Skeletal muscle cell (primary cell): ENCODE measurements at regions not wholly inside any gene's neighbourhood (a gene's known extent, or its start where the extent isn't known, plus 50 kb on each side); places are given as distances from the start of the nearest gene placed in this dataset.
"Not testable (repeated sequence)": the region's sequence is repeated elsewhere in the genome, so short reads cannot be mapped to it uniquely, and the experiment has no call there.

Source experiments
- DNase-seq: peaks from one replicate; pipeline ENCODE4 v3.0.0-alpha.2; 2010; ENCODE audit warnings: low read depth
- H3K4me3 ChIP-seq: 2 replicates; pipeline ENCODE4 v1.5.1; 2011; ENCODE audit warnings: low read depth, mild to moderate bottlenecking, control low read depth, low read length, moderate library complexity

- H3K4me3 ChIP-seq, result no peak overlapping the region
- DNase-seq, result no peak
Measured at GRCh38 chr11:25483915-25484635, 847.9 kb upstream of the ANO3 start.

GRCh38 chr11:25485315-25485714 is 846.6 kb upstream of the ANO3 start:
- DNase-seq, result no peak
- no peak overlapping the region for H3K4me3 ChIP-seq

- not testable (repeated sequence) for H3K4me3 ChIP-seq, DNase-seq
Measured at GRCh38 chr11:25486338-25486737, 845.6 kb upstream of the ANO3 start.

GRCh38 chr11:25488176-25488575 is 843.8 kb upstream of the ANO3 start:
- not testable (repeated sequence) for H3K4me3 ChIP-seq, DNase-seq

- H3K4me3 ChIP-seq, DNase-seq: not testable (repeated sequence)
Measured at GRCh38 chr11:25501426-25501825, 830.5 kb upstream of the ANO3 start.

- DNase-seq, result no peak
- no peak overlapping the region for H3K4me3 ChIP-seq
Measured at GRCh38 chr11:25515576-25515975, 816.4 kb upstream of the ANO3 start.

- no peak overlapping the region for H3K4me3 ChIP-seq
- no peak for DNase-seq
Measured at GRCh38 chr11:25520459-25520858, 811.5 kb upstream of the ANO3 start.

- H3K4me3 ChIP-seq, result no peak overlapping the region
- no peak for DNase-seq
Measured at GRCh38 chr11:25527841-25528240, 804.1 kb upstream of the ANO3 start.

- H3K4me3 ChIP-seq, result no peak overlapping the region
- no peak for DNase-seq
Measured at GRCh38 chr11:25529572-25529971, 802.4 kb upstream of the ANO3 start.

GRCh38 chr11:25535467-25536272 is 796.3 kb upstream of the ANO3 start:
- no peak overlapping the region for H3K4me3 ChIP-seq
- DNase-seq, result no peak

GRCh38 chr11:25536289-25536688 is 795.6 kb upstream of the ANO3 start:
- no peak for DNase-seq

GRCh38 chr11:25537393-25537792 is 794.5 kb upstream of the ANO3 start:
- no peak overlapping the region for H3K4me3 ChIP-seq
- no peak for DNase-seq

More at GRCh38 chr11:25536289-25536688, 795.6 kb upstream of the ANO3 start:
- H3K4me3 ChIP-seq, result no peak overlapping the region

- DNase-seq, result no peak
Measured at GRCh38 chr11:25547292-25547691, 784.6 kb upstream of the ANO3 start.

GRCh38 chr11:25562417-25562816 is 769.5 kb upstream of the ANO3 start:
- no peak for DNase-seq
- no peak overlapping the region for H3K4me3 ChIP-seq

More at GRCh38 chr11:25547292-25547691, 784.6 kb upstream of the ANO3 start:
- no peak overlapping the region for H3K4me3 ChIP-seq

GRCh38 chr11:25565846-25566245 is 766.1 kb upstream of the ANO3 start:
- H3K4me3 ChIP-seq, result no peak overlapping the region
- DNase-seq, result no peak

- DNase-seq, result no peak
- H3K4me3 ChIP-seq, result no peak overlapping the region
Measured at GRCh38 chr11:25566298-25567200, 765.4 kb upstream of the ANO3 start.

GRCh38 chr11:25576320-25576719 is 755.6 kb upstream of the ANO3 start:
- DNase-seq, result no peak
- no peak overlapping the region for H3K4me3 ChIP-seq

GRCh38 chr11:25579554-25579953 is 752.4 kb upstream of the ANO3 start:
- not testable (repeated sequence) for H3K4me3 ChIP-seq, DNase-seq

GRCh38 chr11:25583596-25583995 is 748.3 kb upstream of the ANO3 start:
- no peak for DNase-seq
- no peak overlapping the region for H3K4me3 ChIP-seq

- no peak overlapping the region for H3K4me3 ChIP-seq
- no peak for DNase-seq
Measured at GRCh38 chr11:25587496-25587895, 744.4 kb upstream of the ANO3 start.
